GM12878 (cell line): ENCODE measurements at regions not wholly inside any gene's neighbourhood (a gene's known extent, or its start where the extent isn't known, plus 50 kb on each side); places are given as distances from the start of the nearest gene placed in this dataset.

Experiments
- ATAC-seq: fragments of 200-7000 bp; cut with Tn5 transposase; 3 replicates; pipeline ENCODE4 v1.9.1; 2020; ENCODE audit warnings: mild to moderate bottlenecking, moderate library complexity
- BruUV-seq: library from RNA; stranded (reverse); fragments of 400-500 nt; replicated peaks from 2 replicates; lab custom pipeline; 2021; lab: Mats Ljungman, UMichigan
- CTCF ChIA-PET: fragments of 300-600 bp; sonication (Branson Sonifier 250); formaldehyde crosslinking; extraction: SDS; loops from one replicate; lab custom pipeline; 2021; ENCODE audit warnings: inconsistent platforms; lab: Yijun Ruan, JAX
- POLR2A ChIA-PET: fragments of 350-600 bp; formaldehyde crosslinking; extraction: SDS; loops from one replicate; lab custom pipeline; 2021; ENCODE audit warnings: inconsistent platforms; lab: Charles Lee
- RAD21 ChIA-PET: fragments of 300-600 bp; sonication (Branson Sonifier 250); formaldehyde crosslinking; loops from one replicate; lab custom pipeline; 2023; ENCODE audit warnings: antibody characterized with exemption; ENCODE audit not compliant: unreplicated experiment; lab: Charles Lee
- SMC1A ChIA-PET: fragments of 300-600 bp; sonication (Branson Sonifier 250); formaldehyde crosslinking; loops from one replicate; lab custom pipeline; 2023; ENCODE audit not compliant: unreplicated experiment, uncharacterized antibody; lab: Charles Lee
- DNase-seq: peaks from one replicate; pipeline ENCODE4 v3.0.0-alpha.2; 2011; ENCODE audit warnings: low read depth, low spot score
- FAIRE-seq: peaks from 3 replicates; lab custom pipeline; 2011; peaks lifted over from hg19 to GRCh38; lab: Jason Lieb, UNC
- H2AFZ ChIP-seq: 2 replicates; pipeline ENCODE4 v1.6.0; 2011; ENCODE audit warnings: low read depth, low read length, control low read depth; ENCODE audit not compliant: control insufficient read depth
- H3K27ac ChIP-seq: 2 replicates; pipeline ENCODE4 v1.5.1; 2011; ENCODE audit warnings: control low read depth; ENCODE audit not compliant: control insufficient read depth, insufficient read depth
- H3K27me3 ChIP-seq, 2 experiments: replicated peaks in 1 of 2; 2 replicates each; pipeline versions ENCODE4 v1.6.0 to v1.6.1; 2011; ENCODE audit warnings: low read length in 1 of 2; ENCODE audit not compliant: control insufficient read depth in 2 of 2, insufficient read depth in 2 of 2
- H3K36me3 ChIP-seq, 2 experiments: 2 replicates each; pipeline ENCODE4 v1.5.1; 2011; ENCODE audit warnings: low read length in 1 of 2; ENCODE audit not compliant: control insufficient read depth in 2 of 2, insufficient read depth in 2 of 2
- H3K4me1 ChIP-seq: 2 replicates; pipeline ENCODE4 v1.6.1; 2011; ENCODE audit warnings: mild to moderate bottlenecking, low read length, moderate library complexity, mixed read lengths; ENCODE audit not compliant: control insufficient read depth, insufficient read depth
- H3K4me2 ChIP-seq: 2 replicates; pipeline ENCODE4 v1.6.0; 2011; ENCODE audit warnings: control low read depth; ENCODE audit not compliant: control insufficient read depth, insufficient read depth
- H3K4me3 ChIP-seq: fragments of 200-600 bp; sonication (generic); 2 replicates; pipeline ENCODE4 v1.5.1; 2016
- H3K79me2 ChIP-seq: 2 replicates; pipeline ENCODE4 v1.6.0; 2011; ENCODE audit warnings: low read length; ENCODE audit not compliant: control insufficient read depth, insufficient read depth
- H3K9ac ChIP-seq: 2 replicates; pipeline ENCODE4 v1.8.0; 2011; ENCODE audit warnings: low read length, control low read depth, mixed read lengths; ENCODE audit not compliant: control insufficient read depth, insufficient read depth
- H3K9me3 ChIP-seq: replicated peaks from 3 replicates; pipeline ENCODE4 v1.5.1; 2011; ENCODE audit warnings: mild to moderate bottlenecking, low read length; ENCODE audit not compliant: control insufficient read depth, insufficient read depth
- H4K20me1 ChIP-seq: 2 replicates; pipeline ENCODE4 v1.6.0; 2011; ENCODE audit not compliant: control insufficient read depth, insufficient read depth
- BCLAF1 ChIP-seq: fragments of 450-650 bp; IDR thresholded peaks from 2 replicates; pipeline ENCODE4 v1.6.1; 2017; ENCODE audit warnings: antibody characterized with exemption, mild to moderate bottlenecking, moderate library complexity
- in situ Hi-C: fragments of 300-500 bp; cut with MboI; formaldehyde crosslinking; loops from 9 replicates; pipeline ENCODE4 v1.14.3; 2018; ENCODE audit warnings: mixed read lengths
- intact Hi-C: fragments of 100-400 bp; cut with micrococcal nuclease; formaldehyde crosslinking; loops from one replicate; pipeline ENCODE4 v1.14.2; 2022; ENCODE audit not compliant: unreplicated experiment
- TF ChIP-seq, protein P1 (sequence below): fragments of 450-650 bp; IDR thresholded peaks from 2 replicates; pipeline ENCODE4 v1.6.1; 2017; ENCODE audit warnings: borderline replicate concordance

- no peak for DNase-seq
- ChIA-PET SMC1A (interaction anchor here (2.0 kb wide), 1 partner anchor 253 kb away, joined by 7 read pairs; no protein-coding TSS in a partner anchor), RAD21 (no interaction called here), POLR2A (no interaction called here), CTCF (interaction anchor here (2.3 kb wide), 1 partner anchor 252 kb away, joined by 6 read pairs; no protein-coding TSS in a partner anchor)
- BruUV-seq, result no TSS peak
- H2AFZ ChIP-seq, result no peak overlapping the region
- no peaks in the 10 kb centered on the region for H4K20me1 ChIP-seq
- H3K27ac ChIP-seq, result no peak overlapping the region
- no peaks in the 10 kb centered on the region for H3K36me3 ChIP-seq
- FAIRE-seq, result no peak
- H3K79me2 ChIP-seq, result no peaks in the 10 kb centered on the region
- TF ChIP-seq, protein P1, sequence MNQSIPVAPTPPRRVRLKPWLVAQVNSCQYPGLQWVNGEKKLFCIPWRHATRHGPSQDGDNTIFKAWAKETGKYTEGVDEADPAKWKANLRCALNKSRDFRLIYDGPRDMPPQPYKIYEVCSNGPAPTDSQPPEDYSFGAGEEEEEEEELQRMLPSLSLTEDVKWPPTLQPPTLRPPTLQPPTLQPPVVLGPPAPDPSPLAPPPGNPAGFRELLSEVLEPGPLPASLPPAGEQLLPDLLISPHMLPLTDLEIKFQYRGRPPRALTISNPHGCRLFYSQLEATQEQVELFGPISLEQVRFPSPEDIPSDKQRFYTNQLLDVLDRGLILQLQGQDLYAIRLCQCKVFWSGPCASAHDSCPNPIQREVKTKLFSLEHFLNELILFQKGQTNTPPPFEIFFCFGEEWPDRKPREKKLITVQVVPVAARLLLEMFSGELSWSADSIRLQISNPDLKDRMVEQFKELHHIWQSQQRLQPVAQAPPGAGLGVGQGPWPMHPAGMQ, result no peak
- TF ChIP-seq BCLAF1, result no peak
- intact Hi-C loops, result no loop called here
- H3K4me2 ChIP-seq, result no peak overlapping the region
- no peak for ATAC-seq
- no peaks in the 10 kb centered on the region for H3K4me1 ChIP-seq
- no peaks in the 10 kb centered on the region for H3K9me3 ChIP-seq
- no peak overlapping the region for H3K9ac ChIP-seq
- H3K4me3 ChIP-seq, result no peak overlapping the region
- no peaks in the 10 kb centered on the region for H3K27me3 ChIP-seq
- in situ Hi-C loops, result no loop called here
These were observed 71.3 kb upstream of the GRXCR1 start for GRCh38 chr4:42821230-42821629.
